ENCODE measurements at regions not wholly inside any gene's neighbourhood (a gene's known extent, or its start where the extent isn't known, plus 50 kb on each side); places are given as distances from the start of the nearest gene placed in this dataset.

DNA sequence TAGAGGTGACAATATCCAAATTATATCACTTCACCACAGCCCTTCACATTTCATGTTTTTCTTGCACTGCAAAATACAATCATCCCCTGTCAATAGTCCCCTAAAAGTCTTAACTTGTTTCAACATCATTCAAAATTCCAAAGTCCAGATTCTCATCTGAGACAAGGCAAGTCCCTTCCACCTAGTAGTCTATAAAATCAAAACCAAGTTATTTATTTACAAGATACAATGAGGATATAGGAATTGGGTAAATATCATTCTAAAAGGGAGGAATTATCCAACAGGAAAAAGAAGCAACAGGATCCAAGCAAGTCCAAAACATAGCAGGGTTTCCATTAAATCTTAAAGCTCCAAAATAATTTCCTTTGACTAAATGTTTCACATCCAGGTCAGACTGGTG, 1076.1 kb upstream of the TMEFF2 start:
- H3K4me3 ChIP-seq (ENCODE audit: low read depth, low read length), result no peak overlapping the region
- DNase-seq (ENCODE audit: low read depth), result no peak
- TF ChIP-seq CTCF (IDR thresholded peaks at IDR 0.05; ENCODE audit: insufficient read depth, low read depth, low read length), result no peak

- TF ChIP-seq CTCF (IDR thresholded peaks at IDR 0.05; ENCODE audit: insufficient read depth, low read depth, low read length), result no peak
- no peak for DNase-seq (ENCODE audit: low read depth)
- no peak overlapping the region for H3K4me3 ChIP-seq (ENCODE audit: low read depth, low read length)
These were observed 1072.8 kb upstream of the TMEFF2 start for GRCh38 chr2:193267496-193268002.

DNA sequence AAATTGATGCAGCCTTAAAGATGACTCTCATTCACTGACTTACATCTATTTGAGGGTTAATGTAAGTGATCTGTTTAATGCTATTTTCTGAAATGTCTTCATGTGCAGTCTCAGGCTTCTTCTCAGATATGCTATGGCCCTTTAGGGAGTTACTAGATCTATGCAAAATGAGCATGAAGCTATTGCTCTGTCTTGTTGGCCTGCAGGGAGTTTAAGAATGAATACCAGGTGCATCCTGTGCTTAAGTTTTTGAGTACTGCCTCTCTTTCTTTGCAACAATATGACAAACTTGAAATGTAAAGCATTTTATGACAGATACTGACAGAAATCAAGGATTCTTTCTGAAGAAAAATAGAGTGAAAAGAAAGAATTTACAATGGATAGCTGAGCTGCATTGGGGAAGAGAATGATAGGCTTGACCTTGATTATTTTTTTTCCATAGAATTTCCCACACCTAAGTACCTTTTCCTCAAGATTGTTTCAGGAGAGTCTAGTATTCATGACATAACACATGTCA, 1058.3 kb upstream of the TMEFF2 start:
- TF ChIP-seq CTCF (IDR thresholded peaks at IDR 0.05; ENCODE audit: insufficient read depth, low read depth, low read length), result no peak
- no peak for DNase-seq (ENCODE audit: low read depth)
- H3K4me3 ChIP-seq (ENCODE audit: low read depth, low read length), result no peak overlapping the region

DNA sequence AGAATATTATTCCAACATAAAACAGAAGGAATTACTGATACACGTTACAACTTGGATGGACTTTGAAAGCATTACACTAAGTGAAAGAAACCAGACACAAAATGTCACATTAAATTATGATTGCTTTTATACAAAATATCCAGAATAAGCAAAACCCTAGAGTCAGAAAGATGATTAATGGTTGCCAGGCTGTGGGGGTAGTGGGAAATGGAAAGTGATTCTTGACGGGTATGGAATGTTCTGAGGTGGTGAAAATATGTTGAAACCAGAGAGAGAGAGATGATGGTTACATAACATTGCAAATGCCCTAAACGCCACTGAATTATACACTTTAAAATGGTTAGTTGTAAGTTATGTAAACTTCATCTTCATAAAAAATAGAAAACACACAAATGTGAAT, 1057.2 kb upstream of the TMEFF2 start:
- DNase-seq (ENCODE audit: low read depth), result no peak
- TF ChIP-seq CTCF (IDR thresholded peaks at IDR 0.05; ENCODE audit: insufficient read depth, low read depth, low read length), result no peak

DNA sequence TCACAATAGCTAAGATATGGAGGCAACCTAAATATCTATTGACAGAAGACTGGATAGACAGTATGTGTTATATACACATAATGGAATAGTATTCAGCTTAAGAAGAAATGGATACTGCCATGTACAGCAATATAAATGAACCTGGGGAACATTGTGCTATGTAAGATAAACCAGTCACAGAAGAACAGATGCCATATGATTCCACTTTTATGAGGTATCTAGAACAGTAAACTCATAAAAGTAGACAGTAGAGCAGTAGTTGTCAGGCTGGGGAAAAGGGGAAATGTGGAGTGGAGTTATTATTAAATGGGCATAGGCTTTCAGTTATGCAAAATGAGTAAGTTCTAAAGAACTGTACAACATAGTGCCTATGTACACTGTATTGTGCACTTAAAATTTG, 1055.7 kb upstream of the TMEFF2 start:
- DNase-seq (ENCODE audit: low read depth), result no peak
- TF ChIP-seq CTCF (IDR thresholded peaks at IDR 0.05; ENCODE audit: insufficient read depth, low read depth, low read length), result no peak
- H3K4me3 ChIP-seq (ENCODE audit: low read depth, low read length), result no peak overlapping the region

More for the DNA sequence above, 1057.2 kb upstream of the TMEFF2 start:
- no peak overlapping the region for H3K4me3 ChIP-seq (ENCODE audit: low read depth, low read length)

GRCh38 chr2:193240752-193241151, 1046.0 kb upstream of the TMEFF2 start:
- no peak for DNase-seq (ENCODE audit: low read depth)
- no peak for TF ChIP-seq CTCF (IDR thresholded peaks at IDR 0.05; ENCODE audit: insufficient read depth, low read depth, low read length)
- no peak overlapping the region for H3K4me3 ChIP-seq (ENCODE audit: low read depth, low read length)

- no peak overlapping the region for H3K4me3 ChIP-seq (ENCODE audit: low read depth, low read length)
- DNase-seq (ENCODE audit: low read depth), result no peak
- no peak for TF ChIP-seq CTCF (IDR thresholded peaks at IDR 0.05; ENCODE audit: insufficient read depth, low read depth, low read length)
These were observed 1036.9 kb upstream of the TMEFF2 start for GRCh38 chr2:193231634-193232033.

Data from fibroblast of villous mesenchyme (primary cell).